GM18505 (cell line): ENCODE measurements at regions not wholly inside any gene's neighbourhood (a gene's known extent, or its start where the extent isn't known, plus 50 kb on each side); places are given as distances from the start of the nearest gene placed in this dataset.
"Not testable (repeated sequence)": the region's sequence is repeated elsewhere in the genome, so short reads cannot be mapped to it uniquely, and the experiment has no call there.

Experiments
- ATAC-seq: cut with Tn5 transposase; IDR thresholded peaks from one replicate; pipeline ENCODE4 v1.9.1; 2021; ENCODE audit not compliant: unreplicated experiment
- POLR2A ChIP-seq: IDR thresholded peaks from 4 replicates; pipeline ENCODE4 v1.6.1; 2011; ENCODE audit warnings: borderline replicate concordance; ENCODE audit not compliant: insufficient read depth, insufficient read length; ENCODE audit errors: extremely low read depth

- TF ChIP-seq POLR2A = no peak
- ATAC-seq = no peak
Measured at GRCh38 chr5:105632043-105632442, 2038.7 kb downstream of the EFNA5 start.

GRCh38 chr5:105630803-105631202 lies 2039.9 kb downstream of the EFNA5 start:
- no peak for TF ChIP-seq POLR2A

GRCh38 chr5:105619725-105620124 lies 2051.0 kb downstream of the EFNA5 start:
- no peak for TF ChIP-seq POLR2A
- no peak for ATAC-seq

More at GRCh38 chr5:105630803-105631202, 2039.9 kb downstream of the EFNA5 start:
- ATAC-seq = no peak

GRCh38 chr5:105617436-105618215 lies 2053.1 kb downstream of the EFNA5 start:
- ATAC-seq = no peak
- TF ChIP-seq POLR2A = no peak

- no peak for TF ChIP-seq POLR2A
- no peak for ATAC-seq
Measured at GRCh38 chr5:105616599-105616998, 2054.0 kb upstream of the NUDT12 start.

- ATAC-seq = not testable (repeated sequence)
Measured at GRCh38 chr5:105602406-105602805, 2039.8 kb upstream of the NUDT12 start.

- no peak for ATAC-seq
Measured at GRCh38 chr5:105593011-105593760, 2030.6 kb upstream of the NUDT12 start.

GRCh38 chr5:105587963-105588662 lies 2025.5 kb upstream of the NUDT12 start:
- no peak for TF ChIP-seq POLR2A
- no peak for ATAC-seq

More at GRCh38 chr5:105593011-105593760, 2030.6 kb upstream of the NUDT12 start:
- TF ChIP-seq POLR2A = no peak

GRCh38 chr5:105581988-105582690 lies 2019.5 kb upstream of the NUDT12 start:
- TF ChIP-seq POLR2A = no peak
- no peak for ATAC-seq

GRCh38 chr5:105573575-105573974 lies 2011.0 kb upstream of the NUDT12 start:
- TF ChIP-seq POLR2A = no peak
- ATAC-seq = no peak

GRCh38 chr5:105565531-105565930 lies 2002.9 kb upstream of the NUDT12 start:
- TF ChIP-seq POLR2A = no peak
- ATAC-seq = no peak

- ATAC-seq = no peak
- TF ChIP-seq POLR2A = no peak
Measured at GRCh38 chr5:105563842-105564241, 2001.3 kb upstream of the NUDT12 start.
